ENCODE measurements at regions not wholly inside any gene's neighbourhood (a gene's known extent, or its start where the extent isn't known, plus 50 kb on each side); places are given as distances from the start of the nearest gene placed in this dataset.
"Not testable (repeated sequence)": the region's sequence is repeated elsewhere in the genome, so short reads cannot be mapped to it uniquely, and the experiment has no call there.

DNA sequence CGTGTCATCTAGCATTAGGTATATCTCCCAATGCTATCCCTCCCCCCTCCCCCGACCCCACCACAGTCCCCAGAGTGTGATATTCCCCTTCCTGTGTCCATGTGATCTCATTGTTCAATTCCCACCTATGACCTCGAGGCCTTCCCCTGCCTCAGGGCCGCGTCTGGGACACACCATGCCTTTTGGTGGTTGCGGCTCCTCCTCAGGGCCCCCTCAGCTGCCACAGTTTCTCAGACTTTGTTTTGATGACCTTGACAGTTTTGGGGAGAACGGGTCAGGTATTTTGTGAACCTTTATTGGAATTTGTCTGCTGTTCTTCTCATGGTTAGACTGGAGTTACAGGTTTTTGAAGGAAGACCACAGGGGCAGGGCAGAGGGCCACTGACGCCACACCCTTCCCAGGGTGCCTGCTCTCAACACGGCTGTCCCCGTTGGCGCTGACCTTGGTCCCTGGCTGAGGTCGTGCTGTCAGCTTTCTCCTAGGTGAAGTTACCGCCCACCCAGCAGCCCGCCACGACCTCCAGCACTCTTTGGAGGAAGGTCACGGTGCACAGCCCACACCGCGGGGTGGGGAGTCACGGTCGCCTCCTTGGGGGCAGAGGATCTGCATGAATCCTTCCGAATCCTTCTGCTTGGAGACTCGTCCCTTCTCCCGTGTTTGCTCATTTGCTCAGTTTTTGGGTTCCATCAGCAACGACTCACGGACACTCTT lies 130.5 kb downstream of the KIF26A start:
- no peak overlapping the region for H3K4me3 ChIP-seq (ENCODE audit: low read depth, low read length)
- TF ChIP-seq, protein P1, sequence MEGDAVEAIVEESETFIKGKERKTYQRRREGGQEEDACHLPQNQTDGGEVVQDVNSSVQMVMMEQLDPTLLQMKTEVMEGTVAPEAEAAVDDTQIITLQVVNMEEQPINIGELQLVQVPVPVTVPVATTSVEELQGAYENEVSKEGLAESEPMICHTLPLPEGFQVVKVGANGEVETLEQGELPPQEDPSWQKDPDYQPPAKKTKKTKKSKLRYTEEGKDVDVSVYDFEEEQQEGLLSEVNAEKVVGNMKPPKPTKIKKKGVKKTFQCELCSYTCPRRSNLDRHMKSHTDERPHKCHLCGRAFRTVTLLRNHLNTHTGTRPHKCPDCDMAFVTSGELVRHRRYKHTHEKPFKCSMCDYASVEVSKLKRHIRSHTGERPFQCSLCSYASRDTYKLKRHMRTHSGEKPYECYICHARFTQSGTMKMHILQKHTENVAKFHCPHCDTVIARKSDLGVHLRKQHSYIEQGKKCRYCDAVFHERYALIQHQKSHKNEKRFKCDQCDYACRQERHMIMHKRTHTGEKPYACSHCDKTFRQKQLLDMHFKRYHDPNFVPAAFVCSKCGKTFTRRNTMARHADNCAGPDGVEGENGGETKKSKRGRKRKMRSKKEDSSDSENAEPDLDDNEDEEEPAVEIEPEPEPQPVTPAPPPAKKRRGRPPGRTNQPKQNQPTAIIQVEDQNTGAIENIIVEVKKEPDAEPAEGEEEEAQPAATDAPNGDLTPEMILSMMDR (IDR thresholded peaks at IDR 0.05; ENCODE audit: borderline replicate concordance, insufficient read depth, low read depth, low read length) = no peak

DNA sequence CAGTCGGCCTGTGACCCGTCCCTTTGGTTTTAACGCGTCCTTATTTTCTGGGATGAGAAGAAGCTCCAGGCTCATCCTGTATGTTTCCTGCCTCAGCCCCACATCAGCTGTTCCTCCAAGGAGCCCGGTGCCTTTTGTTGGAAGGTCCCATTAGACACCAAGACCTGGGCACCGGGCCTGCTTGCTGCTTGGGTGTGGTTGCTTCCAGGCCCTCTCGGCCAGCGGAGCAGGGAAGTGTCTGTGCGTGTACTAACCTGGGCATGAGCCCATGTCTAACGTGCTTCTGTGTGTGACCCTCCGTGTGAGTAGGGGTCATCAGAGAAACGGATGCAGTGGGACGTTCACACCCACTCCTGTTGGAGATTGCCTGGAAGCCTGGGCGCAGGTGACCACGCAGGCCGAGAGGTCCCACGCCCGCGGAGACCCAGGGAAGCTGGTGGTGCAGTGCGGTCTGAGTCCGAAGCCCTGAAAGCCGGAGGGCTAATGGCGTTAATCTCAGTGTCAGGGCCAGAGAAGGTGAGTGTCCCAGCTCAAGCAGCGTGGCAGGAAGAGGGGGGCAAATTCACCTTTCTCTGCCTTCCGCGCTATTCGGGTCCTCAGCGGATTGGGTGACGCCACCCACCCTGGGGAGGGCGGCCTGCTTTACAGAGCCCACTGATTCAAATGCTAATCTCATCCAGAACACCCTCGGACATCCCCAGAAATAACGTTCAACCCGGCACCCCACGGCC lies 131.3 kb downstream of the KIF26A start:
- H3K4me3 ChIP-seq (ENCODE audit: low read depth, low read length) = not testable (repeated sequence)

- H3K4me3 ChIP-seq (ENCODE audit: low read depth, low read length) = no peak overlapping the region
Observed at GRCh38 chr14:104271391-104271790, 133.0 kb downstream of the KIF26A start.

GRCh38 chr14:104274806-104275205 lies 136.4 kb downstream of the KIF26A start:
- TF ChIP-seq, protein P1 (IDR thresholded peaks at IDR 0.05; ENCODE audit: borderline replicate concordance, insufficient read depth, low read depth, low read length) = no peak
- no peak overlapping the region for H3K4me3 ChIP-seq (ENCODE audit: low read depth, low read length)

More at GRCh38 chr14:104271391-104271790, 133.0 kb downstream of the KIF26A start:
- TF ChIP-seq, protein P1 (IDR thresholded peaks at IDR 0.05; ENCODE audit: borderline replicate concordance, insufficient read depth, low read depth, low read length) = no peak

DNA sequence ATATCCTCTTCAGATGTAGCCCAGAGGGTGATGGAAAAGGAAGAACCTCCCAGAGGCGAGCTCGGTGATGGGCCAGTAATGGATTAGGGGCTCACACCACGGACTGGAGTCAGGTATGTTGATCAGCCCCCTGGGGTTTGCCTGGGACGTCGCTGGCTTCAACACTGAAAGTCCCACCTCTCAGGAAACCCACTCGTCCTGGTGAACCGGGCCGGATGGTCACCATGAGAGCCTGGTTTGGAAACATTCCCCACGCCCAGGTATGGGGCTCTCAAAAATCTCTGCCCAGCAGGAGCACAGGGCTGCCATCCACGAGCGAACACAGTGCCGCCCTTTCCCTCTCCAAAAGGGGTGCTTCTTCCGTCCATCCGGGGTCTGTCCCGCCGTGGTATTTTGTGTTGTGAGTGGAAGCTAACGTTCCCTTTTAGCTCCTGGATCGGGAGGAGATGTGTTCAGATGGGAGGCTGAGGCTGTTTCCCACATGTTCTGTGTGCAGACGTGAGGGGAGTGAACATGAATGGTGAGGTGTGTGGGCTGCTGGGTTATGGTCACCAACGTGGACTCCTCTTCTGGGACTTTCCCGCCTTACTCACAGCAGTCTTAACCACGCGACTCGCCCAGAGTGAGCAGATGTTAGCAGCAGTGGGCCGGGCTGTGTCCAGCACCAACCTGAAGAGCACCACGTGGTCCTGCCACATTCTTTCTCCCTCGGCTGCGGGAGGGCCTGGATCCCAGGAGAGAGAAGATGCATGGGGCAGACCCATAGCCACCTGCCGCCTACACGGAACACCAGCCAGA lies 139.2 kb downstream of the KIF26A start:
- TF ChIP-seq, protein P1 (IDR thresholded peaks at IDR 0.05; ENCODE audit: borderline replicate concordance, insufficient read depth, low read depth, low read length) = no peak
- no peak overlapping the region for H3K4me3 ChIP-seq (ENCODE audit: low read depth, low read length)

- no peak overlapping the region for H3K4me3 ChIP-seq (ENCODE audit: low read depth, low read length)
- TF ChIP-seq, protein P1 (IDR thresholded peaks at IDR 0.05; ENCODE audit: borderline replicate concordance, insufficient read depth, low read depth, low read length) = no peak
Observed at GRCh38 chr14:104278214-104278534, 139.8 kb downstream of the KIF26A start.

DNA sequence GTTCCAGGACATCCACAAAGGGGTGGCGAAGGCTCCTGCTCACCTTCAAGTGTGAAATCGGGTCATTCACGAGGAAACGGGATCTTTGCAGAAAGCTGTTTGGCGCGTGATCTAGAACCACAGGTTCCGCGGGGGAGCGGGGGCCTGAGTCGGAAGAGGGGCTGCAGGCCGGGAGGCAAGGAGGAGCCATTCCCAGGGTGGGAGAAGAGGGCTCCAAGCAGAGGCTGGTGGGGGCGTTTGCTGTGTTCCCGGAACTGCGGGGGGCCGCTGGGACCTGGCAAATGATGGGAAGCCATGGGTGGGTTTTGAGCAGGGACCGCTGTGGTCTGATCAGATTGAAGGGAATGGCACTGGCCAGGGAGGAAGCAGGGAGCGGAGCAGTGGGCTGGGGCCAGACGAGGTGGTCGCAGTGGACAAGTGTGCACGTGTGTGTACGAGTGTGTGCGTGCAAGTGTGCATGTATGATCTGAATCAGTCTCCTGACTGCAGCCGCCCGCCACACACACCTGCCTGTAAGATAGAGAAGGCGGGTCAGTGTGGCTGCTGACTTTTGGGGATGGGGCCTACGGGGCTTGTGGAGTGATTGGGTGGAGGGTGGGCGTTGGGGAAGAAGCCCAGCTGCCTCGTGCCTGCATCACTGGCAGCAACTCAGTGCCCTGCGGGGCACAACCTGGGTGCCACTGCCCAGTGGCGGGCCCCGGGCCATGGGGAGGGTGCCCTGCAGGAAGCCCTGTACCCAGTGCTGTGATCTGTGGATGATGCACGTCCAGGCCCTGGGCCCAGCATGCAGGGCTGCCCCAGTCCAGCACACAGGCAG lies 141.9 kb downstream of the KIF26A start:
- TF ChIP-seq, protein P1 (IDR thresholded peaks at IDR 0.05; ENCODE audit: borderline replicate concordance, insufficient read depth, low read depth, low read length) = no peak
- H3K4me3 ChIP-seq (ENCODE audit: low read depth, low read length) = no peak overlapping the region

All from GM12875 (cell line).